Iris pigment epithelial cell (primary cell): ENCODE measurements at regions not wholly inside any gene's neighbourhood (a gene's known extent, or its start where the extent isn't known, plus 50 kb on each side); places are given as distances from the start of the nearest gene placed in this dataset.

Experiments used
- DNase-seq: peaks from one replicate; pipeline ENCODE4 v3.0.0-alpha.2; 2011; ENCODE audit warnings: low read depth

DNA sequence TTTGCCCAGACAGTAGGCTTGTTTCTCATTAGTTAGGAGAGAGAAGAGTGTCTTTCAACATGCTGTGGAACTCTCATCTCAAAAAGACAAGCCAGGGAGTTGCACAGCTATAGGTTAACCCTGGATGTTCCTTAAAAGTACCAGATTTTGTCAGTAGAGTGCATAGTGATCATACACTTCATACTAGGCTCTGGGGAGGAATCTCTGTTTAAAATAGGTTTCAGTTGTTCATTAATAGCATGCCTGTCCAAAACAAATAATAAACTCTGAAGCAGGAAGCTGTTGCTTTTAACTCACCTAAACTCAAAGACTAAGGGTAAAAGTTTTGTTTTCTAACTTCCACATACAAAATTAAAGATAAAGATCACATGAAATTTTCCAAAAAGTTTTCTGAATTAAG lies 1948.4 kb downstream of the C4orf33 start:
- DNase-seq: no peak

DNA sequence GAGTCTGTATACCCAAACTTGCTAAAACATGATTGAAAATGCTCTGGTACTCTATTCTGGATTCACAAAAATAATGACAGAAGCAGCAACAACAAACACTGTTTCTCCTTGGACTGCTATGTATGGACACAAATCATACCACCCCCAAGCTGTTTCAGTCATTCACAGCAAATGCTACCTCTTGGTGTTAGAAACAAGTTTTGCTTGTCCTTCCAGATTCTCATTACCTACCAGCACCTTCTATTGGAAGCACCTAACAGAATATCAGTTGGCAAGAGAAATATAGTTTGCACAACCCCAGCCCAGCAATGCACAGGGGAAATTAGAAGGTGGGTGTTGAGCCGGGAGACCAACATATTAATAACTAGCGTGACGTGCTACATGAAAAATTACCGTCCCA lies 1950.9 kb downstream of the C4orf33 start:
- DNase-seq: no peak

DNA sequence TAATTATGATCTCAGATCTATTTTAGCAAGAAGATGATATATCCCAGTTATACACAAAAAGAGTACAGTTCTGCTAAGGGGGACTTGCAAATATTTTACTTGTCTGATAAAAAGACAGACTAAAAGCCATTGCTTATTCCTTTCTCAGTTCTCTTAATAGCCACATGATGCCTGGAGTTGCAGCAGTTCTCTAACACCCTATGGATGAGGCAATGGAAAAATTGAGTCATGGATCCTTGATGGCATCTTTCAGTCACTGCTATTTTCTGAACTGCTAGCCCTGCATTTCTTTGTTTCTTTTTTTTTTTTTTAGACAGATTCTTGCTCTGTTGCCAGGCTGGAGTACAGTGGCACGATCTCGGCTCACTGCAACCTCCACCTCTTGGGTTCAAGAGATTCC lies 1956.7 kb downstream of the C4orf33 start:
- DNase-seq: peak; percentile 29

GRCh38 chr4:131054489-131055019 lies 1958.6 kb downstream of the C4orf33 start:
- no peak for DNase-seq

- no peak for DNase-seq
Measured at GRCh38 chr4:131061734-131062133, 1965.8 kb downstream of the C4orf33 start.

GRCh38 chr4:131063878-131064277 lies 1967.9 kb downstream of the C4orf33 start:
- DNase-seq: peak; percentile 12

GRCh38 chr4:131081069-131081468 lies 1985.1 kb downstream of the C4orf33 start:
- DNase-seq: no peak

DNA sequence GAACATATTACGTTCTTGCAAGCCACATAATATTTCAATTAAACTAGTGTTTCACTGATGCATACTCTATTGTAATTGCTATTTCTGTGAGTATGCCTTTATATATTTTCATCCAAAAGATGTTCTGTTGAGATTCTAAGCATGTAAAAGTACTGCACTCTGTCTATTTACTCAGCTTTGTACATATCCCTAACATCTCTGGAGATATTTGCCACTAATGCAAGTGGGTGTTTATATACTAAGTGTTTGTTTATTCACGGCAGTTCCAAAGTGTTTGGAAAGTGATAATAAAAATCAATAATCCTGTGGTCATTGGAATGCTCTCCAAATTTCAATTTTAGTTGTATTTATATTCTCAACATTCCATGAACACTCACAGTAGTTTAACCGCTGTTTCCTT lies 1989.0 kb downstream of the C4orf33 start:
- DNase-seq: no peak

- DNase-seq: peak; percentile 54
Measured at GRCh38 chr4:131091896-131092295, 1995.9 kb downstream of the C4orf33 start.

DNA sequence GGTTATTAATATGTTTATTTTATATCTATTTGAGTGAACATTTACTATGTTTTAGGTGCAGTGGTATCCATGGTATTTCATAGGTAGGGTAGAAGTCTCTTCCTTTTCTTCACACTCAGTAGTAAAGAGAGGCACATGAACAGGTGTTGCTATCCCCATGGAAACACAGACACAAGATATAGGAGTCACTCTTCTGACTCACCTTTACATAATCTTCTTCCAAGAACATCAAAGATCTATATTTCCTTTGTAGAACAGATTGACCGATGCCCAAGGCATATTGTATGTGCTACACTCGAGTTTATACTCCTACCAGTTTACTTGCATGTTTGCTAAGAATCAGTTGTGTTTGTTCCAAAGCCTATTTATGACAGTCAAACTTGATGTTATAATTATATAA lies 1997.4 kb downstream of the C4orf33 start:
- DNase-seq: no peak

- DNase-seq: no peak
Measured at GRCh38 chr4:131098976-131099375, 2003.0 kb downstream of the C4orf33 start.

DNA sequence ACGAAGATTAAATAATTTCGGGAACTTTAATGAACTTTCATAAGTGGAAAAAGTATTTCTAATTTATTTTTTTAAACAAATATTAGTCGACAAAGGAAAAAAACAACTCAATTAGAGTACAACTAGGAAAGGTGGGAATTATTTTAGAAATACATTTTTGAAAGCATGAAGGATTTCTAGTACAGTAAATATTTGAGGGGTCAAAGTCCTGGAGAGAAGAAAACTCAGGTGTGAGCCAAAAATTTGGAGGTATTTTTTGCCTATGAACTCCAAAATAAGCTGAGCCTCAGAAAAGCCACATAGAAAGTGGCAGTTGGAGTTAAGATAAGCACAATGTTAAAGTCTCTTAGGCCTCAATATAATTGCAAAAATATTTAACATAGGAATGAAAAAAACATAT lies 2017.3 kb downstream of the C4orf33 start:
- DNase-seq: no peak

DNA sequence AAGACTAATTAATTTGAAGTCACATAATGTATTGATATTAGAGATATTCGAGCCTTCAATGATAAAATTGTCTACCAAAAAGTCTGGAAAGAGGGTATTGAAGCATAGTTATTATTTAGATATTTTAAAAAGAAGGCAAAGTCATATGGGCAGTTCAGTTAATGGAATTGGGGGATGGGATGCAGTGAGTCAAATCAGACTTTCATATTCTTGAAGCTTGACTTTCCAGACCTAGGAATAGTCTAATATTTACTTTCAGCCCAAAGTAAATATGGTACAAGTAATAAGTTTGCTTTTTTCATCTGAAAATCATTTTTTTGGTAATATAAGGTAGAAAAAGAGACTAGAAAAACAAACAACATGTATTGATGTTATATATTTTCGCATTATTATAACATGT lies 2017.8 kb downstream of the C4orf33 start:
- no peak for DNase-seq

DNA sequence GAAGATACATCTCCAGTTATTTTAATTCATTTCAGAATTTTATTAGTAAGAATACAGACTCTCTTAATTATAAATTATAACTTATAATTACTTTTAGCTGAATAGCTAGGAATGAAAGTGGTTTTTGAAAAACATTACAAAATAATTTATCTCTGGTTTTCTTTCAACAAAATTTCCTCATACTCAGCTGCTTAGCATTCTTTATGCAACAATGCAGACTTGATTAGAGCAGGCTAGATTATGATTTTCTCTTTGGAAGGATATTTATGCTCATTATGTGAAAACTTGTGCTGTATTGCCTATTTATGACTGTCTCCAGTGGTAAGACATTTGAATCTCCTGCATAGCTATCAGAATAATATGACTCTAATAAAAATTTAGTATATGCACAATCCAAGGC lies 2023.7 kb downstream of the C4orf33 start:
- no peak for DNase-seq

DNA sequence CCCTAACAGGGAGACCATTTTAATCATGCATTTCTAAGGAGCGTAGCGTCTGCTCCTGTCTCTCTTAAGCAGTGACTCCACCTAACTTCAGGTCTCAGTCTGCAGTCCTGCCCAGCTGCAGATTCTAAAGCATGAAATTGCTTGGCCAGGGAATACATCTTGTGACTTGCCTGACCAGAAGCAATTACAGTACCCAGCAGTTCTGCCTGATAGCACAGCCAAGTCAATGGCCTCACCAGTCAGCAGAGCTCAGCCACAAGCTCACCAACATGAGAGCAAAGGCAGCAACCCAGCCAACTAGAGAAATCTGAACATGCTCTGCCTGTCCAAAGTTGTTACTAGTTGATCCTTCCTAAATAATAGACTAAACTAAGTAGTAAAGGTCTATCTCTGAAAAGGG lies 2011.9 kb upstream of the PCDH10 start:
- no peak for DNase-seq

DNA sequence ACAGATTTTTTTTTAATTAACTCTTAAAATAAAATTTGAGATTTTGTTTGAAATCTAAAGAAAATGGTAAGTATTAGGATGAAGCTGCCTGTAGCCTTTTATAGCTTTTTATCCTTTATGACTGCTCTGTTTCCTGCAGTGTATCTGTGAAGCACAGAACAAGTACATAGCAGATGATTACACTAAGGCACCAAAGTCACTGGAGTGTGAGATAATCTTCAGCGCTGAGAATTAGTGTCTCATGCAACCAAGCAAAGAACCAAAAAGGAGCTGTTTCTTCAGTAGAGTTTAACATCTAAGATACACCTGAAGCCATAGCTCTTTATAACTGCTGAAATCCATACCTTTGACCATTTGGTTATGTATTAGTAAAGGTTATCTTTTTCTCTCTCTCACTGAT lies 1989.8 kb upstream of the PCDH10 start:
- no peak for DNase-seq

DNA sequence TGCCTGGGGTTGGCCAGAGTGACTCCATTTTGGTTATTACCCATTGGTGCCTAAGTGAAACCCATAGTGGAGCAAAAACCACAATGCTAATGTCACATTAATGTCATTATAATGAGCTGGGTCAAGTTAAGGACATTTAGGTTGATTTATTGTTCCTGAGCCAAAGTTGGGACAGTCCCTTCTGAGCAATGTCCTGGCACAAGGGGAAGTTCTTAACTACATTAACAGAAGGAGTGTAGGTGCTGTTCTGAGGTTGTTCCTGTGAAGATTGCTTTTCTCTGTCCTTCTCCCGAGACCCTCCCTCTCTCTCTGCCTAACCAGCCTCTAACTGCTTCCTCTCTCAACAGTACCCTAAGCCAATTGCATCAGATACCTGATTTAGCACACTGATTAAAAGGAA lies 1956.8 kb upstream of the PCDH10 start:
- DNase-seq: no peak

GRCh38 chr4:131207589-131207988 lies 1941.5 kb upstream of the PCDH10 start:
- DNase-seq: no peak

- DNase-seq: no peak
Measured at GRCh38 chr4:131248314-131248713, 1900.8 kb upstream of the PCDH10 start.

DNA sequence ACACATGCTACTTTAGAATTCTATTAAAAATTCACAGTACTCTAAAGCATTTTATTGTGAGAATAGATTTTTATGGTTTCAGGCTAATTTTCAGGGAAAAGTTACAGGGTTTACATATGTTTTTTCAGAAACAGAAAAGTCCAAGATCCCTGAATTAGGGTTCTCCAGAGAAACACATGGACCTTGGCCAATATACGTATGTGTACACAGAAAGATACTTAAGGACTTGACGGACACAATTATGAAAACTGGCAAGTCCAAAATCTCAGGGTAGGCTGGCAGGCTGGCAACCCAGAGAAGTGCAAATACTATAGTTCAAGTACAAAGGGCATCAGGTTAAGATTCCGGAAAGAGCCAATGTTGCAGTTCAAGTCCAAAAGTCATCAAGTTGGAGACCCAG lies 1897.8 kb upstream of the PCDH10 start:
- DNase-seq: no peak

- no peak for DNase-seq
Measured at GRCh38 chr4:131257241-131257640, 1891.9 kb upstream of the PCDH10 start.

GRCh38 chr4:131258361-131258760 lies 1890.7 kb upstream of the PCDH10 start:
- no peak for DNase-seq

- DNase-seq: no peak
Measured at GRCh38 chr4:131288441-131288840, 1860.7 kb upstream of the PCDH10 start.

DNA sequence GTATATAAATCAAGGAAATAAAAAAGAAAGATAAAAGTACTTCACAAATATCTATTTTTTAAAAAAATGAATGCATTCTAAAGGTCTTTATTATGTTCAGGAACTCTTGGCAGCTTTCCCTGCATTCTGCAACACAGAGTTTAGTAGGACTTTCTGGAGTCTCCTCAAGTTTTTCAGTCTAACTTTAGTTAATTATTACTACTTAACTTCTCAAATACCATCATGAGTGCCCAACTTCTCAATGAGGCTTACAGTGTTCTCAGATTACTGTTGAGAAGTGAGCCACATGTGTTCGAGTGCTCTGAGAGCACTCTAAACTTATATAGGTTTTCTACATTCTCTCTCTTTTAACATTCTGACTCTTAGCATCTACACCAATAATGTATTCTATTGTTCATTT lies 1852.9 kb upstream of the PCDH10 start:
- DNase-seq: no peak

GRCh38 chr4:131302108-131302507 lies 1847.0 kb upstream of the PCDH10 start:
- no peak for DNase-seq
